PFSK-1 (cell line): ENCODE measurements at regions not wholly inside any gene's neighbourhood (a gene's known extent, or its start where the extent isn't known, plus 50 kb on each side); places are given as distances from the start of the nearest gene placed in this dataset.

Source experiments
- FOXP2 ChIP-seq: optimal IDR thresholded peaks from 2 replicates; pipeline ENCODE3; 2011; ENCODE audit warnings: borderline replicate concordance, control low read depth, inconsistent platforms; ENCODE audit not compliant: insufficient read depth; ENCODE audit errors: extremely low read length, extremely low read depth
- POLR2AphosphoS5 ChIP-seq: IDR thresholded peaks from 2 replicates; pipeline ENCODE4 v1.6.1; 2012; ENCODE audit warnings: low read depth, mild to moderate bottlenecking, control low read depth, low read length, moderate library complexity
- SIN3A ChIP-seq: IDR thresholded peaks from 2 replicates; pipeline ENCODE4 v1.6.1; 2012; ENCODE audit warnings: mild to moderate bottlenecking, low read length, moderate library complexity, borderline replicate concordance; ENCODE audit not compliant: insufficient read depth
- TAF1 ChIP-seq: IDR thresholded peaks from 2 replicates; pipeline ENCODE4 v1.6.1; 2012; ENCODE audit warnings: low read length, control low read depth, borderline replicate concordance; ENCODE audit not compliant: insufficient read depth
- TF ChIP-seq, protein P1 (sequence below), 2 experiments: IDR thresholded peaks; 2 replicates each; pipeline versions ENCODE4 v1.6.1 to v1.8.0; 2011 to 2012; ENCODE audit warnings: low read depth in 2 of 2, low read length in 2 of 2, control low read depth in 1 of 2, inconsistent platforms in 1 of 2, mild to moderate bottlenecking in 1 of 2, moderate library complexity in 1 of 2; ENCODE audit not compliant: insufficient read depth in 1 of 2

DNA sequence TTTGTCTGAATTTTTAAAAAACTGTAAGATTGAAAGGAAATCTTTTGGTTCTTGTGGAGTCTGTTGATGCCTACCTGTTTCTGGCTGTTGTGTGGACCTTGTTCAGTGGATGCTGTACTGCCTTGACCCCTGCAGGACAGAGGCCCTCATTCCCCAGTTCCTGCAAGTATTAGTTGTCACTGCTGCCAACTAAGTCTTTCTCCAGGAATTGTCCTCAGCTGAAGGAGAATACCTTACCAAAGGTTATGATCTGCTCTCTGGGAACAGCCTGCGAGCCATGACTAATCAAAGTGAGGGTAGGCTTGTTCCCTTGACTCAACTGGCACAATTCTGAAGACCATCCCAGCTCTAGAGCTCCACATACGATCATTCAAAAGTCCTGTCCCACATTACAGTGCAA, 145.3 kb upstream of the FST start:
- no peak for TF ChIP-seq POLR2AphosphoS5
- no peak for TF ChIP-seq TAF1
- no peak for TF ChIP-seq SIN3A
- TF ChIP-seq, protein P1, sequence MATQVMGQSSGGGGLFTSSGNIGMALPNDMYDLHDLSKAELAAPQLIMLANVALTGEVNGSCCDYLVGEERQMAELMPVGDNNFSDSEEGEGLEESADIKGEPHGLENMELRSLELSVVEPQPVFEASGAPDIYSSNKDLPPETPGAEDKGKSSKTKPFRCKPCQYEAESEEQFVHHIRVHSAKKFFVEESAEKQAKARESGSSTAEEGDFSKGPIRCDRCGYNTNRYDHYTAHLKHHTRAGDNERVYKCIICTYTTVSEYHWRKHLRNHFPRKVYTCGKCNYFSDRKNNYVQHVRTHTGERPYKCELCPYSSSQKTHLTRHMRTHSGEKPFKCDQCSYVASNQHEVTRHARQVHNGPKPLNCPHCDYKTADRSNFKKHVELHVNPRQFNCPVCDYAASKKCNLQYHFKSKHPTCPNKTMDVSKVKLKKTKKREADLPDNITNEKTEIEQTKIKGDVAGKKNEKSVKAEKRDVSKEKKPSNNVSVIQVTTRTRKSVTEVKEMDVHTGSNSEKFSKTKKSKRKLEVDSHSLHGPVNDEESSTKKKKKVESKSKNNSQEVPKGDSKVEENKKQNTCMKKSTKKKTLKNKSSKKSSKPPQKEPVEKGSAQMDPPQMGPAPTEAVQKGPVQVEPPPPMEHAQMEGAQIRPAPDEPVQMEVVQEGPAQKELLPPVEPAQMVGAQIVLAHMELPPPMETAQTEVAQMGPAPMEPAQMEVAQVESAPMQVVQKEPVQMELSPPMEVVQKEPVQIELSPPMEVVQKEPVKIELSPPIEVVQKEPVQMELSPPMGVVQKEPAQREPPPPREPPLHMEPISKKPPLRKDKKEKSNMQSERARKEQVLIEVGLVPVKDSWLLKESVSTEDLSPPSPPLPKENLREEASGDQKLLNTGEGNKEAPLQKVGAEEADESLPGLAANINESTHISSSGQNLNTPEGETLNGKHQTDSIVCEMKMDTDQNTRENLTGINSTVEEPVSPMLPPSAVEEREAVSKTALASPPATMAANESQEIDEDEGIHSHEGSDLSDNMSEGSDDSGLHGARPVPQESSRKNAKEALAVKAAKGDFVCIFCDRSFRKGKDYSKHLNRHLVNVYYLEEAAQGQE (IDR thresholded peaks at IDR 0.05; ENCODE audit: insufficient read depth in 1 of 2, low read depth in 2 of 2, low read length in 2 of 2): no peak
- TF ChIP-seq FOXP2: no peak
